Keratinocyte (primary cell): ENCODE measurements at regions not wholly inside any gene's neighbourhood (a gene's known extent, or its start where the extent isn't known, plus 50 kb on each side); places are given as distances from the start of the nearest gene placed in this dataset.

ENCODE experiments used
- DNase-seq: peaks from one replicate; pipeline ENCODE4 v3.0.0-alpha.2; 2011; ENCODE audit warnings: low read depth, missing footprints, low spot score
- FAIRE-seq: peaks from 2 replicates; lab custom pipeline; 2011; peaks lifted over from hg19 to GRCh38; lab: Jason Lieb, UNC
- H2AFZ ChIP-seq: 2 replicates; pipeline ENCODE4 v1.6.0; 2012; ENCODE audit warnings: low read length, control low read depth, inconsistent platforms; ENCODE audit not compliant: control insufficient read depth
- H3K27ac ChIP-seq: 2 replicates; pipeline ENCODE4 v1.5.1; 2011; ENCODE audit warnings: low read length; ENCODE audit not compliant: control insufficient read depth, insufficient read depth
- H3K27me3 ChIP-seq: 3 replicates; pipeline ENCODE4 v1.6.0; 2011; ENCODE audit warnings: low read length; ENCODE audit not compliant: control insufficient read depth, insufficient read depth; ENCODE audit errors: extremely low read depth
- H3K36me3 ChIP-seq, 2 experiments: 2 replicates in 1 of 2; 3 replicates in 1 of 2; pipeline ENCODE4 v1.5.1; 2011; ENCODE audit warnings: low read length in 2 of 2, mild to moderate bottlenecking in 1 of 2; ENCODE audit not compliant: control insufficient read depth in 2 of 2, insufficient read depth in 2 of 2; ENCODE audit errors: extremely low read depth in 1 of 2
- H3K4me1 ChIP-seq: 3 replicates; pipeline ENCODE4 v1.5.1; 2011; ENCODE audit warnings: low read length; ENCODE audit not compliant: control insufficient read depth, insufficient read depth; ENCODE audit errors: extremely low read depth
- H3K4me2 ChIP-seq: 3 replicates; pipeline ENCODE4 v1.6.0; 2011; ENCODE audit warnings: low read depth, low read length; ENCODE audit not compliant: control insufficient read depth, insufficient read depth; ENCODE audit errors: extremely low read depth
- H3K4me3 ChIP-seq, 3 experiments: fragments of 200-600 bp in 1 of 3; sonication (generic) in 1 of 3; 2 replicates in 2 of 3; 3 replicates in 1 of 3; pipeline ENCODE4 v1.5.1; 2011 to 2016; ENCODE audit warnings: low read length in 3 of 3, mild to moderate bottlenecking in 3 of 3, control low read depth in 2 of 3, inconsistent platforms in 1 of 3, low read depth in 1 of 3, mixed read lengths in 1 of 3, mixed run types in 1 of 3, moderate library complexity in 1 of 3; ENCODE audit not compliant: control insufficient read depth in 2 of 3, insufficient read depth in 2 of 3; ENCODE audit errors: extremely low read depth in 1 of 3
- H3K79me2 ChIP-seq: 2 replicates; pipeline ENCODE4 v1.6.0; 2012; ENCODE audit warnings: low read length; ENCODE audit not compliant: control insufficient read depth, insufficient read depth
- H3K9ac ChIP-seq: 3 replicates; pipeline ENCODE4 v1.6.0; 2011; ENCODE audit warnings: low read length; ENCODE audit not compliant: control insufficient read depth, insufficient read depth; ENCODE audit errors: extremely low read depth
- H3K9me1 ChIP-seq: 3 replicates; pipeline ENCODE4 v1.6.0; 2011; ENCODE audit warnings: low read length; ENCODE audit not compliant: control insufficient read depth, insufficient read depth; ENCODE audit errors: extremely low read depth
- H3K9me3 ChIP-seq: 2 replicates; pipeline ENCODE4 v1.5.1; 2012; ENCODE audit warnings: low read depth, low read length; ENCODE audit not compliant: control insufficient read depth
- H4K20me1 ChIP-seq: 3 replicates; pipeline ENCODE4 v1.6.0; 2011; ENCODE audit warnings: low read length; ENCODE audit not compliant: control insufficient read depth, insufficient read depth; ENCODE audit errors: extremely low read depth
- EZH2 ChIP-seq: IDR thresholded peaks from one replicate; pipeline ENCODE4 v1.6.1; 2012; ENCODE audit warnings: inconsistent platforms, mild to moderate bottlenecking, low read length, moderate library complexity
- dilution Hi-C: fragments of 300-500 bp; cut with MboI; formaldehyde crosslinking; loops from one replicate; pipeline ENCODE4 v1.7.0; 2020; ENCODE audit warnings: low sequenced_read_pairs; ENCODE audit not compliant: extremely low pct_ligation_motif_present
- TF ChIP-seq, protein P1 (sequence below), 3 experiments: IDR thresholded peaks in 1 of 3; conservative IDR thresholded peaks in 1 of 3; optimal IDR thresholded peaks in 1 of 3; 2 replicates in 2 of 3; 3 replicates in 1 of 3; pipeline versions ENCODE3 to v1.5.1; 2011; ENCODE audit warnings: low read length in 3 of 3, mild to moderate bottlenecking in 3 of 3, moderate library complexity in 2 of 3, control low read depth in 1 of 3, inconsistent platforms in 1 of 3; ENCODE audit not compliant: insufficient read depth in 2 of 3; ENCODE audit errors: extremely low read depth in 1 of 3

DNA sequence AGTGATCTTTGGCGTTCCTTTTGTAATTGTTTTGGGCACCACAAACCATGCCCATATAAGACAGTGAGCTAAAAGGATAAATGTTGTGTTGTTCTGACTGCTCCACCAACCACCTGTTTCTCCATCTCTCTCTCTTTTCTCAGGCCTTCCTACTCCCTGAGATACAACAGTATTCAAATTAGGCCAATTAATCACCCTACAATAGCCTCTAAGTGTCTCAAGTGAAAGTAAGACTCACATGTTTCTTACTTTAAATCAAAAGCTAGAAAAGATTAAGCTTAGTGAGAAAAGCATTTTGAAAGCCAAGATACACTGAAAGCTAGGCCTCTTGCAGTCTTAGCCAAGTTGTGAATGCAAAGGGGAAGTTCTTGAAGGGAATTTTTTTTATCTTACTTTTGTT, 268.8 kb upstream of the NREP start:
- DNase-seq: no peak
- H4K20me1 ChIP-seq: no peaks in the 10 kb centered on the region
- no peak overlapping the region for H3K9ac ChIP-seq
- H3K27me3 ChIP-seq: no peaks in the 10 kb centered on the region
- no peaks in the 10 kb centered on the region for H3K9me3 ChIP-seq
- H3K36me3 ChIP-seq: no peaks in the 10 kb centered on the region
- no peak overlapping the region for H3K4me3 ChIP-seq
- TF ChIP-seq EZH2: no peak
- TF ChIP-seq, protein P1, sequence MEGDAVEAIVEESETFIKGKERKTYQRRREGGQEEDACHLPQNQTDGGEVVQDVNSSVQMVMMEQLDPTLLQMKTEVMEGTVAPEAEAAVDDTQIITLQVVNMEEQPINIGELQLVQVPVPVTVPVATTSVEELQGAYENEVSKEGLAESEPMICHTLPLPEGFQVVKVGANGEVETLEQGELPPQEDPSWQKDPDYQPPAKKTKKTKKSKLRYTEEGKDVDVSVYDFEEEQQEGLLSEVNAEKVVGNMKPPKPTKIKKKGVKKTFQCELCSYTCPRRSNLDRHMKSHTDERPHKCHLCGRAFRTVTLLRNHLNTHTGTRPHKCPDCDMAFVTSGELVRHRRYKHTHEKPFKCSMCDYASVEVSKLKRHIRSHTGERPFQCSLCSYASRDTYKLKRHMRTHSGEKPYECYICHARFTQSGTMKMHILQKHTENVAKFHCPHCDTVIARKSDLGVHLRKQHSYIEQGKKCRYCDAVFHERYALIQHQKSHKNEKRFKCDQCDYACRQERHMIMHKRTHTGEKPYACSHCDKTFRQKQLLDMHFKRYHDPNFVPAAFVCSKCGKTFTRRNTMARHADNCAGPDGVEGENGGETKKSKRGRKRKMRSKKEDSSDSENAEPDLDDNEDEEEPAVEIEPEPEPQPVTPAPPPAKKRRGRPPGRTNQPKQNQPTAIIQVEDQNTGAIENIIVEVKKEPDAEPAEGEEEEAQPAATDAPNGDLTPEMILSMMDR (optimal IDR thresholded peaks at IDR 0.05 in 1 of 3, IDR thresholded peaks at IDR 0.05 in 1 of 3, conservative IDR thresholded peaks at IDR 0.05 in 1 of 3; ENCODE audit: extremely low read depth in 1 of 3, insufficient read depth in 2 of 3, low read length in 3 of 3): no peak
- no peaks in the 10 kb centered on the region for H3K9me1 ChIP-seq
- H2AFZ ChIP-seq: no peak overlapping the region
- FAIRE-seq: no peak
- dilution Hi-C loops: no loop called here
- H3K27ac ChIP-seq: no peak overlapping the region
- H3K79me2 ChIP-seq: no peaks in the 10 kb centered on the region
- no peak overlapping the region for H3K4me2 ChIP-seq
- H3K4me1 ChIP-seq: no peaks in the 10 kb centered on the region

DNA sequence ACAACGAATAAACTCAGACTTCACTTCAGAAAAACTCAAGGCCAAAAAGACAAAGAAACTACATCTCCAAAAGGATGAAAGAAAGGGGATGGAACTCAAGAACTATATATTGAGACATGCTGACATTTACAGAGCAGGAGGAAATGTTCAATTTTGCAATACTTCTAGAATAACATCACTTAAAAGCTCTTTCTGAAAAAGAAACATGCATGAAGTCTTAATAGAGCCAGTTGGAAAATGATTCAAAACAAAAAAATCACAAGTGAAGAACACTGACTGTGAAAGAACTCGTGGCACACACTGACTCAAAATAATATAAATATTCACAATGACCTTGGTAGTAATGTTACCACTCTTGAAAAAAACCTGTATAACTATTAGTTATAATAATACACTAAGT, 267.8 kb upstream of the NREP start:
- H3K9ac ChIP-seq: no peak overlapping the region
- H3K9me1 ChIP-seq: no peaks in the 10 kb centered on the region
- H2AFZ ChIP-seq: no peak overlapping the region
- H4K20me1 ChIP-seq: no peaks in the 10 kb centered on the region
- no peak for TF ChIP-seq EZH2
- TF ChIP-seq, protein P1 (optimal IDR thresholded peaks at IDR 0.05 in 1 of 3, IDR thresholded peaks at IDR 0.05 in 1 of 3, conservative IDR thresholded peaks at IDR 0.05 in 1 of 3; ENCODE audit: extremely low read depth in 1 of 3, insufficient read depth in 2 of 3, low read length in 3 of 3): no peak
- dilution Hi-C loops: no loop called here
- no peaks in the 10 kb centered on the region for H3K27me3 ChIP-seq
- DNase-seq (no peak), FAIRE-seq (no peak)
- no peak overlapping the region for H3K4me3 ChIP-seq
- H3K36me3 ChIP-seq: no peaks in the 10 kb centered on the region
- H3K79me2 ChIP-seq: no peaks in the 10 kb centered on the region
- no peaks in the 10 kb centered on the region for H3K4me1 ChIP-seq
- H3K9me3 ChIP-seq: no peaks in the 10 kb centered on the region
- no peak overlapping the region for H3K4me2 ChIP-seq
- H3K27ac ChIP-seq: no peak overlapping the region
